CD4-positive, alpha-beta T cell (primary cell): ENCODE measurements at regions not wholly inside any gene's neighbourhood (a gene's known extent, or its start where the extent isn't known, plus 50 kb on each side); places are given as distances from the start of the nearest gene placed in this dataset.

Experiments used
- ATAC-seq: fragments of 200-7000 bp; cut with Tn5 transposase; one replicate; pipeline ENCODE4 v1.10.0; 2022; ENCODE audit warnings: mild to moderate bottlenecking; ENCODE audit not compliant: poor library complexity
- CTCF ChIA-PET: fragments of 350-600 bp; sonication (Branson Sonifier 250); formaldehyde crosslinking; loops from one replicate; lab custom pipeline; 2021; ENCODE audit warnings: antibody characterized with exemption, inconsistent platforms; lab: Charles Lee
- POLR2A ChIA-PET: fragments of 350-600 bp; sonication (Branson Sonifier 250); formaldehyde crosslinking; loops from one replicate; lab custom pipeline; 2021; ENCODE audit warnings: antibody characterized with exemption, inconsistent platforms; lab: Charles Lee
- DNase-seq, 14 experiments: peaks; one replicate each; pipeline ENCODE4 v3.0.0-alpha.2; 2013 to 2020; ENCODE audit warnings: mixed read lengths in 2 of 14
- H3K27ac ChIP-seq, 2 donors: one replicate each; pipeline versions ENCODE4 v1.5.1 to v1.7.0; 2013; ENCODE audit warnings: low read length in 2 of 2, low read depth in 1 of 2, mild to moderate bottlenecking in 1 of 2
- H3K27me3 ChIP-seq, 2 experiments: 1 replicate in 1 of 2; 2 replicates in 1 of 2; pipeline versions ENCODE4 v1.6.1 to v1.7.0; 2013; ENCODE audit warnings: low read length in 2 of 2, control low read depth in 1 of 2, mild to moderate bottlenecking in 1 of 2, moderate library complexity in 1 of 2; ENCODE audit not compliant: insufficient read depth in 2 of 2, control insufficient read depth in 1 of 2
- H3K36me3 ChIP-seq: one replicate; pipeline ENCODE4 v1.6.1; 2013; ENCODE audit warnings: low read length, control low read depth; ENCODE audit not compliant: insufficient read depth
- H3K4me1 ChIP-seq: one replicate; pipeline ENCODE4 v1.6.1; 2013; ENCODE audit warnings: low read length, control low read depth; ENCODE audit not compliant: insufficient read depth
- H3K4me3 ChIP-seq: one replicate; pipeline ENCODE4 v1.5.1; 2013; ENCODE audit warnings: mild to moderate bottlenecking, low read length, moderate library complexity
- H3K9me3 ChIP-seq, 2 experiments: 1 replicate in 1 of 2; 2 replicates in 1 of 2; pipeline versions ENCODE4 v1.6.1 to v1.7.0; 2013; ENCODE audit warnings: low read length in 2 of 2, mild to moderate bottlenecking in 2 of 2, control low read depth in 1 of 2, moderate library complexity in 1 of 2; ENCODE audit not compliant: control insufficient read depth in 1 of 2, insufficient read depth in 1 of 2
- H3K27ac Mint-ChIP-seq: one replicate; pipeline ENCODE4 v1.8.0; 2020; ENCODE audit warnings: mixed read lengths
- H3K27me3 Mint-ChIP-seq: one replicate; pipeline ENCODE4 v1.8.0; 2021; ENCODE audit warnings: mixed read lengths
- H3K36me3 Mint-ChIP-seq: one replicate; pipeline ENCODE4 v1.8.0; 2021; ENCODE audit warnings: low read depth, mixed read lengths
- H3K4me1 Mint-ChIP-seq: one replicate; pipeline ENCODE4 v1.8.0; 2021; ENCODE audit warnings: low read depth, mixed read lengths
- H3K4me3 Mint-ChIP-seq: one replicate; pipeline ENCODE4 v1.8.0; 2020; ENCODE audit warnings: mild to moderate bottlenecking, mixed read lengths
- H3K9me3 Mint-ChIP-seq: one replicate; pipeline ENCODE4 v1.8.0; 2020; ENCODE audit warnings: mixed read lengths
- intact Hi-C, 2 experiments: fragments of 100-400 bp; cut with DNase I in 1 of 2; cut with micrococcal nuclease in 1 of 2; formaldehyde crosslinking; loops; one replicate each; pipeline versions ENCODE4 v1.15.1 to v1.9.0; 2023 to 2025; cut with DNase I, micrococcal nuclease
- TF ChIP-seq, protein P1 (sequence below): fragments of 200-600 bp; IDR thresholded peaks from one replicate; pipeline ENCODE4 v1.8.0; 2022; ENCODE audit warnings: antibody characterized with exemption, mild to moderate bottlenecking

DNA sequence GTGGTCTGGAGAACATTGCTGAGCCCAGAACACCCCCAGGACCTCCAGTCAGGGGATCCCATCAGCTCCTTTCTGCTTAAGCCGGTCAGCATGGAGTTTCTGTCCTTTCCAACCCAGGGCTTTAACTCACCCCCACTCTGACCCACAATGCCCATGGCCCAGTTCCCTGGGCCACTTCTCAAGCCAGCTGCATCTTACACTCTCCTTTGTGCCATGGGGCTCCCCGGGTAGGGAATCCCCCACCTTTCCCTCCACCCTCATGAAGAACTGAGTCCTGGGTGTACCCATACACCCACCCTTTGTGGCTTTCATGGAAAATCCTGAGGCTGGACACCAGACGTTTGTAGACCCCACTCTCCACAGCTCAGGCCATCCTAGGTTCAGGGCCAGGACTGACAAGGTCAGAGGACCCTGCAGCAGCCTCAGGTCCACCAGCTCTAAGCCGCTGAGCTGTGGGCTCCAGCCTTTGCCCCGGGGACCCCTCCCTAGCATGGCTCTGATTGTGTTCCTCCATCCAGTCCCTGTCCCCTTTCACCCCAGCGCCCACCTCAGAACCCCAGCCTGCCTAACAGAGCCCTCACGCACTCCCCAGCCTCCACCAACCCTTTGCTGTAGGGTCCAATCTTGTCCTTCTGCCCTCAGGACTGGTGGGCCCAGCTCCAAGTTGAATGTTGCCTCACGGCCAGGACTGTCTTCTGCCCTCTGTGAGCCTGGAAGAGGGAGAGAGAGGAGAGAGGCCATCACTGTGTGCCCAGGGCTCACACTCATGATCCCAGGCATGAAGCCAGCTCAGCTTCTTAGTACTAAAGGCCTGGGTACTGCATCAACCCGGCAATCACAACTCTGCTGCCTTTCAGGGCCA, 394.8 kb downstream of the MATN1 start:
- H3K36me3 ChIP-seq = no peaks in the 10 kb centered on the region
- H3K36me3 Mint-ChIP-seq = no peaks in the 10 kb centered on the region
- H3K4me3 Mint-ChIP-seq = no peak overlapping the region
- TF ChIP-seq, protein P1, sequence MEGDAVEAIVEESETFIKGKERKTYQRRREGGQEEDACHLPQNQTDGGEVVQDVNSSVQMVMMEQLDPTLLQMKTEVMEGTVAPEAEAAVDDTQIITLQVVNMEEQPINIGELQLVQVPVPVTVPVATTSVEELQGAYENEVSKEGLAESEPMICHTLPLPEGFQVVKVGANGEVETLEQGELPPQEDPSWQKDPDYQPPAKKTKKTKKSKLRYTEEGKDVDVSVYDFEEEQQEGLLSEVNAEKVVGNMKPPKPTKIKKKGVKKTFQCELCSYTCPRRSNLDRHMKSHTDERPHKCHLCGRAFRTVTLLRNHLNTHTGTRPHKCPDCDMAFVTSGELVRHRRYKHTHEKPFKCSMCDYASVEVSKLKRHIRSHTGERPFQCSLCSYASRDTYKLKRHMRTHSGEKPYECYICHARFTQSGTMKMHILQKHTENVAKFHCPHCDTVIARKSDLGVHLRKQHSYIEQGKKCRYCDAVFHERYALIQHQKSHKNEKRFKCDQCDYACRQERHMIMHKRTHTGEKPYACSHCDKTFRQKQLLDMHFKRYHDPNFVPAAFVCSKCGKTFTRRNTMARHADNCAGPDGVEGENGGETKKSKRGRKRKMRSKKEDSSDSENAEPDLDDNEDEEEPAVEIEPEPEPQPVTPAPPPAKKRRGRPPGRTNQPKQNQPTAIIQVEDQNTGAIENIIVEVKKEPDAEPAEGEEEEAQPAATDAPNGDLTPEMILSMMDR = no peak
- H3K27ac ChIP-seq = no peak overlapping the region
- DNase-seq (no peak), ATAC-seq (no peak)
- peaks cover 0 to 8% of the 10 kb centered on the region in 2 experiments for H3K27me3 ChIP-seq
- ChIA-PET POLR2A (no interaction called here), CTCF (no interaction called here)
- H3K4me1 Mint-ChIP-seq = no peaks in the 10 kb centered on the region
- no peak overlapping the region for H3K4me3 ChIP-seq
- intact Hi-C loops = no loop called here
- peaks cover 7% of the 10 kb centered on the region for H3K27me3 Mint-ChIP-seq
- no peaks in the 10 kb centered on the region for H3K9me3 Mint-ChIP-seq
- H3K4me1 ChIP-seq = no peaks in the 10 kb centered on the region
- no peak overlapping the region for H3K27ac Mint-ChIP-seq
- no peaks in the 10 kb centered on the region for H3K9me3 ChIP-seq

DNA sequence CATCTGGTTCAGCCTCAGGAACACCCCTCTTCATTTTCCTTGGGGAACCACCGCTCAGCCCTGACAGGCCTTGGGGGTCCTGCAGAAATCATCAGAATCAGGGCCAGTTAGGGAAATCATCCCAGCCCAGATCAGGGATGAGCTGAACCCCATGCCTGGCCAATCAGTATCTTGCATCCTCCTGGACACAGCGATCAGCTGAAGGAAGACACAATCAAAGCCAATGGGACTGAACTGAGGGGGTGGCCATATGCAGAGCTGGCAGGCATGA, 395.4 kb downstream of the MATN1 start:
- Mint-ChIP-seq H3K36me3 (no peaks in the 10 kb centered on the region), H3K27me3 (peaks cover 10% of the 10 kb centered on the region), H3K4me3 (no peak overlapping the region), H3K9me3 (no peaks in the 10 kb centered on the region), H3K4me1 (no peaks in the 10 kb centered on the region), H3K27ac (no peak overlapping the region)
- CTCF ChIA-PET = no interaction called here
- H3K36me3 ChIP-seq = no peaks in the 10 kb centered on the region
- intact Hi-C loops = no loop called here
- no peaks in the 10 kb centered on the region for H3K4me1 ChIP-seq
- ATAC-seq (no peak), DNase-seq (no peak)
- TF ChIP-seq, protein P1 = no peak
- no peak overlapping the region for H3K4me3 ChIP-seq
- H3K27me3 ChIP-seq = peaks cover 0 to 8% of the 10 kb centered on the region in 2 experiments
- no peak overlapping the region for H3K27ac ChIP-seq
- POLR2A ChIA-PET = no interaction called here
- H3K9me3 ChIP-seq = no peaks in the 10 kb centered on the region

DNA sequence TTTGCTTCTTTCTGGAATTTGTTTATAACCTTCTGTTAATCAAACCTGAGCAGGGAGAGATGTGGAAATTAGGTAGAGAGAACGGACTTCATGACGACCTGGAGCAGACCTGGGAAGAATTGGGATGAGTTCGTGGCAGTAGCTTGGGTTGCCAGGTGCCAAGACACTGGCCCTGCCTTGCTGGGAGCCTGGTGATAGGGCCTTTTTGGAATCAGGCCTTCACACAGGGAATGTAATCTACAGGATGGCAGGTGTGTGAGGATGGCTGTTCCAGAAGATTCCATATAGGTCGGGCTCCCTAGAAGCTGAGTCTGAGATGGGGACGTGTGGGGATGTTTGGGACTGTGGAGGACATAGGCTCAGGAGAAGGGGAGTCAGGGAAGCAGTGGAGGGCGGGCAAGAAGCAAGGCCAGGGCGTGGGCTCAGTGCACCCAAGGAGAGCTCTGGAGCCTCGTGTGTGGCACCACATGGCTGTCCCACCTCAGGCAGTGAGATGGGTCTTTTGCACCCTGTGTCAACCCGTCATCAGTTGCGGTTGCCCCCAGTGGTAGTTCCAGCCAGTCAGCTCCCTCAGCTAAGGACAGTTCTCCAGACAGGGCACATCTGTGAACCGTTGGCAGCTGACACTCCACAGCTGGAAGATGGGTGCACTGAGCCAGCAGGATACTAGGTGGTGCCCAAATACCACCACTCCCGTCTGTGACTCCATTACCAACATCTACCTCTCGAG, 395.9 kb downstream of the MATN1 start:
- no peak overlapping the region for H3K27ac ChIP-seq
- H3K4me3 Mint-ChIP-seq = no peak overlapping the region
- peaks cover 16% of the 10 kb centered on the region for H3K27me3 Mint-ChIP-seq
- POLR2A ChIA-PET = no interaction called here
- H3K27ac Mint-ChIP-seq = no peak overlapping the region
- H3K27me3 ChIP-seq = peaks cover 0 to 8% of the 10 kb centered on the region in 2 experiments
- DNase-seq (no peak), ATAC-seq (no peak)
- intact Hi-C loops = no loop called here
- no peaks in the 10 kb centered on the region for H3K36me3 Mint-ChIP-seq
- no peaks in the 10 kb centered on the region for H3K4me1 ChIP-seq
- no peak overlapping the region for H3K4me3 ChIP-seq
- H3K4me1 Mint-ChIP-seq = no peaks in the 10 kb centered on the region
- no peaks in the 10 kb centered on the region for H3K36me3 ChIP-seq
- no peaks in the 10 kb centered on the region for H3K9me3 ChIP-seq
- TF ChIP-seq, protein P1 = no peak
- CTCF ChIA-PET = no interaction called here
- H3K9me3 Mint-ChIP-seq = no peaks in the 10 kb centered on the region
